ENCODE measurements at regions not wholly inside any gene's neighbourhood (a gene's known extent, or its start where the extent isn't known, plus 50 kb on each side); places are given as distances from the start of the nearest gene placed in this dataset.

GRCh38 chr15:95362306-95362705, 968.2 kb upstream of the NR2F2 start:
- ChIA-PET POLR2A (no interaction called here), CTCF (ENCODE audit: low intra/inter-chr PET ratio, low total read pairs) (no interaction called here)
- H3K27me3 ChIP-seq (ENCODE audit: control insufficient read depth in 1 of 2, insufficient read depth in 2 of 2, low read length in 2 of 2) = no peaks in the 10 kb centered on the region; a peak in 1 of 5 replicates
- FAIRE-seq (no peak), ATAC-seq (no peak), DNase-seq (ENCODE audit: low spot score) (no peak)
- no peak overlapping the region for H2AFZ ChIP-seq (ENCODE audit: low read length)
- no peaks in the 10 kb centered on the region for H3K4me1 ChIP-seq (ENCODE audit: insufficient read depth, low read length)
- no peaks in the 10 kb centered on the region for H3K79me2 ChIP-seq (ENCODE audit: insufficient read depth, low read length)
- in situ Hi-C loops (cut with HindIII; ENCODE audit: extremely low pct_ligation_motif_present, low pct_unique_long_range_greater_than_20kb) (no loop called here), intact Hi-C loops (cut with micrococcal nuclease; ENCODE audit: unreplicated experiment) (no loop called here)
- peaks cover 93% of the 10 kb centered on the region for H3K9me3 ChIP-seq (ENCODE audit: low read length)
- no peaks in the 10 kb centered on the region for H4K20me1 ChIP-seq (ENCODE audit: insufficient read depth, low read length)
- no peak overlapping the region for H3K4me2 ChIP-seq (ENCODE audit: low read depth, low read length)
- TF ChIP-seq RBM22 (optimal IDR thresholded peaks at IDR 0.05; ENCODE audit: low read length) (no peak), E2F2 (CRISPR knock-in tag; IDR thresholded peaks at IDR 0.05; ENCODE audit: borderline replicate concordance) (no peak), ZNF678 (CRISPR knock-in tag; IDR thresholded peaks at IDR 0.05) (no peak), SRSF4 (IDR thresholded peaks at IDR 0.05; ENCODE audit: low read depth, low read length, poor library complexity, severe bottlenecking) (no peak), NR2F1 (CRISPR knock-in tag; IDR thresholded peaks at IDR 0.05) (no peak), KDM1A (CRISPR knock-in tag; IDR thresholded peaks at IDR 0.05) (no peak)
- no peaks in the 10 kb centered on the region for H3K36me3 ChIP-seq (replicated peaks in 1 of 2; ENCODE audit: control insufficient read depth in 1 of 2, insufficient read depth in 2 of 2, low read length in 2 of 2)
- H3K9ac ChIP-seq (ENCODE audit: insufficient read depth, low read depth, low read length) = no peak overlapping the region
- 2% methylated on average over 3 of the region's 3 CpGs for WGBS (ENCODE audit: low lambda C conversion rate)
- H3K4me3 ChIP-seq (replicated peaks in 1 of 3; ENCODE audit: insufficient read depth in 1 of 3, low read depth in 2 of 3, low read length in 3 of 3) = no peak overlapping the region
- no peak overlapping the region for H3K27ac ChIP-seq (ENCODE audit: extremely low read length, insufficient read depth, low read length)
- BruUV-seq (replicated peaks) = no TSS peak

GRCh38 chr15:95363646-95364045, 966.9 kb upstream of the NR2F2 start:
- Histone ChIP-seq H3K27me3 (ENCODE audit: control insufficient read depth in 1 of 2, insufficient read depth in 2 of 2, low read length in 2 of 2) (no peaks in the 10 kb centered on the region; a peak in 1 of 5 replicates), H4K20me1 (ENCODE audit: insufficient read depth, low read length) (no peaks in the 10 kb centered on the region), H3K27ac (ENCODE audit: extremely low read length, insufficient read depth, low read length) (no peak overlapping the region), H3K4me1 (ENCODE audit: insufficient read depth, low read length) (no peaks in the 10 kb centered on the region), H3K9ac (ENCODE audit: insufficient read depth, low read depth, low read length) (no peak overlapping the region), H3K36me3 (replicated peaks in 1 of 2; ENCODE audit: control insufficient read depth in 1 of 2, insufficient read depth in 2 of 2, low read length in 2 of 2) (no peaks in the 10 kb centered on the region), H2AFZ (ENCODE audit: low read length) (no peak overlapping the region), H3K79me2 (ENCODE audit: insufficient read depth, low read length) (no peaks in the 10 kb centered on the region), H3K4me3 (replicated peaks in 1 of 3; ENCODE audit: insufficient read depth in 1 of 3, low read depth in 2 of 3, low read length in 3 of 3) (no peak overlapping the region), H3K4me2 (ENCODE audit: low read depth, low read length) (no peak overlapping the region), H3K9me3 (ENCODE audit: low read length) (peaks cover 87% of the 10 kb centered on the region)
- intact Hi-C loops (cut with micrococcal nuclease; ENCODE audit: unreplicated experiment) (no loop called here), in situ Hi-C loops (cut with HindIII; ENCODE audit: extremely low pct_ligation_motif_present, low pct_unique_long_range_greater_than_20kb) (no loop called here)
- FAIRE-seq = no peak
- ChIA-PET POLR2A (no interaction called here), CTCF (ENCODE audit: low intra/inter-chr PET ratio, low total read pairs) (no interaction called here)
- ATAC-seq = no peak
- DNase-seq (ENCODE audit: low spot score) = no peak
- no TSS peak for BruUV-seq (replicated peaks)
- WGBS (ENCODE audit: low lambda C conversion rate) = 20% methylated on average over 5 of the region's 5 CpGs
- TF ChIP-seq KMT2A (CRISPR knock-in tag; IDR thresholded peaks at IDR 0.05) (no peak), ZKSCAN8 (CRISPR knock-in tag; IDR thresholded peaks at IDR 0.05; ENCODE audit: borderline replicate concordance) (no peak), FOXP4 (CRISPR knock-in tag; IDR thresholded peaks at IDR 0.05) (no peak), ZKSCAN5 (CRISPR knock-in tag; IDR thresholded peaks at IDR 0.05) (no peak), BRF2 (CRISPR knock-in tag; IDR thresholded peaks at IDR 0.05) (no peak), MYNN (CRISPR knock-in tag; IDR thresholded peaks at IDR 0.05; ENCODE audit: low read depth) (no peak), SRF (IDR thresholded peaks at IDR 0.05; ENCODE audit: low read depth, low read length) (no peak), ZNF615 (CRISPR knock-in tag; IDR thresholded peaks at IDR 0.05; ENCODE audit: borderline replicate concordance) (no peak)
- TF ChIP-seq, protein P1, sequence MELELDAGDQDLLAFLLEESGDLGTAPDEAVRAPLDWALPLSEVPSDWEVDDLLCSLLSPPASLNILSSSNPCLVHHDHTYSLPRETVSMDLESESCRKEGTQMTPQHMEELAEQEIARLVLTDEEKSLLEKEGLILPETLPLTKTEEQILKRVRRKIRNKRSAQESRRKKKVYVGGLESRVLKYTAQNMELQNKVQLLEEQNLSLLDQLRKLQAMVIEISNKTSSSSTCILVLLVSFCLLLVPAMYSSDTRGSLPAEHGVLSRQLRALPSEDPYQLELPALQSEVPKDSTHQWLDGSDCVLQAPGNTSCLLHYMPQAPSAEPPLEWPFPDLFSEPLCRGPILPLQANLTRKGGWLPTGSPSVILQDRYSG (CRISPR knock-in tag; IDR thresholded peaks at IDR 0.05) = no peak
